ENCODE measurements at regions not wholly inside any gene's neighbourhood (a gene's known extent, or its start where the extent isn't known, plus 50 kb on each side); places are given as distances from the start of the nearest gene placed in this dataset.

DNA sequence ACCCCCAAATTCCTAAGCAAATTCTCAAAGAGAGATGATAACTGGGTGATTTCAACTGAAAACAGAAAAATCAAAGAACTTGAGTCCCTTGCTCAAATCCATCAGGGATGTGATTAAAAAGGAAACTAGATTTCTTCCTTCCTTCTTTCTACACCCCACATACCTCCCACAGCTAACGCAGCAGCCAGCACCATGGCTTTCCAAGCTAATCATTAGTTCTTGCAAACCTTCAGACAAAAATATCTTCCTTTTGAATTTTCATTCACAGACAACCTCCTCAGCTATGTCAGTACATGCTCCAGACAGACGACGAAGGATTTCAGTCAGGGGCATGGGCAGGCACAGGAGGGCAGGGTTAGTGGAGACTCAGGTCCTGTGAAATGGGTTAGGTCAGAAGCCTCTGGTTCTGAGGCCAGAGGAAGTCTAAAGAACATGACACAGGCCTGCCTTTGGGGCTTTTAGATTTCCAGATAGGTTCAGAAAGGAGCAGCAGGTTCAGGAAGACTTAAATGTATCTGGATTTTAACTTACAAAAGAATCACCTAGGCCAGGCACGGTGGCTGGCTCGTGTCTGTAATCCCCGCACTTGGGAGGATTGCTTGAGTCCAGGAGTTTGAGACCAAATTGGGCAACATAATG is 173.7 kb upstream of the NFIB start:
- no peaks in the 10 kb centered on the region for H3K9me2 ChIP-seq
- no peak overlapping the region for H3K4me3 ChIP-seq (ENCODE audit: low read depth in 2 of 2, low read length in 1 of 2)
- no peak overlapping the region for H2AFZ ChIP-seq (ENCODE audit: low read depth)
- H3F3A ChIP-seq (replicated peaks; ENCODE audit: insufficient read depth) = no peaks in the 10 kb centered on the region
- no peak for DNase-seq
- no peaks in the 10 kb centered on the region for H3K4me1 ChIP-seq (ENCODE audit: control insufficient read depth in 1 of 2, insufficient read depth in 2 of 2, low read depth in 1 of 2, low read length in 1 of 2)
- no peaks in the 10 kb centered on the region for H3K9me3 ChIP-seq
- H3K27me3 ChIP-seq (ENCODE audit: insufficient read depth) = no peaks in the 10 kb centered on the region
- H3K9ac ChIP-seq = no peak overlapping the region
- ChIA-PET POLR2A (no interaction called here), CTCF (no interaction called here)
- no peaks in the 10 kb centered on the region for H3K36me3 ChIP-seq (replicated peaks in 1 of 2; ENCODE audit: control insufficient read depth in 1 of 2, insufficient read depth in 2 of 2, low read length in 1 of 2)
- H3K79me2 ChIP-seq (ENCODE audit: insufficient read depth) = no peaks in the 10 kb centered on the region
- no peaks in the 10 kb centered on the region for H4K20me1 ChIP-seq (ENCODE audit: insufficient read depth)
- no peak overlapping the region for H3K4me2 ChIP-seq
- TF ChIP-seq IRF3 (IDR thresholded peaks at IDR 0.05; ENCODE audit: low read depth, low read length) = no peak
- TF ChIP-seq GATA2 (CRISPR knock-in tag; IDR thresholded peaks at IDR 0.05) = no peak
- no peak for TF ChIP-seq POLR2AphosphoS5 (IDR thresholded peaks at IDR 0.05; ENCODE audit: low read depth, low read length)
- no peak for TF ChIP-seq REST (IDR thresholded peaks at IDR 0.05; ENCODE audit: low read depth, low read length)
- no peak for TF ChIP-seq NFIC (IDR thresholded peaks at IDR 0.05; ENCODE audit: borderline replicate concordance)
- TF ChIP-seq MAX (IDR thresholded peaks at IDR 0.05; ENCODE audit: low read depth) = no peak
- TF ChIP-seq EP300 (IDR thresholded peaks at IDR 0.05; ENCODE audit: borderline replicate concordance in 1 of 2, low read depth in 1 of 2, low read length in 1 of 2) = no peak
- no peak for TF ChIP-seq RAD21 (IDR thresholded peaks at IDR 0.05; ENCODE audit: low read length)
- TF ChIP-seq FOXM1 (IDR thresholded peaks at IDR 0.05; ENCODE audit: low read depth) = no peak
- TF ChIP-seq FOXJ3 (CRISPR knock-in tag; IDR thresholded peaks at IDR 0.05) = no peak
- no peak for TF ChIP-seq MXI1 (IDR thresholded peaks at IDR 0.05; ENCODE audit: low read depth, low read length)
- TF ChIP-seq SMC3 (IDR thresholded peaks at IDR 0.05; ENCODE audit: low read depth, low read length) = no peak
- H3K27ac ChIP-seq (ENCODE audit: low read depth in 2 of 2, low read length in 1 of 2) = no peak overlapping the region
- WGBS (ENCODE audit: low lambda C conversion rate) = 79% methylated on average over 6 of the region's 6 CpGs

GRCh38 chr9:14485366-14485765 is 171.4 kb upstream of the NFIB start:
- no peaks in the 10 kb centered on the region for H3K36me3 ChIP-seq (replicated peaks in 1 of 2; ENCODE audit: control insufficient read depth in 1 of 2, insufficient read depth in 2 of 2, low read length in 1 of 2)
- H4K20me1 ChIP-seq (ENCODE audit: insufficient read depth) = no peaks in the 10 kb centered on the region
- no peaks in the 10 kb centered on the region; a peak in 1 of 4 replicates for H3K4me1 ChIP-seq (ENCODE audit: control insufficient read depth in 1 of 2, insufficient read depth in 2 of 2, low read depth in 1 of 2, low read length in 1 of 2)
- no peak overlapping the region for H3K4me2 ChIP-seq
- no peaks in the 10 kb centered on the region for H3K79me2 ChIP-seq (ENCODE audit: insufficient read depth)
- H3K9me3 ChIP-seq = no peaks in the 10 kb centered on the region
- no peak overlapping the region for H2AFZ ChIP-seq (ENCODE audit: low read depth)
- H3K27me3 ChIP-seq (ENCODE audit: insufficient read depth) = no peaks in the 10 kb centered on the region
- CTCF ChIA-PET = interaction anchor here (1.2 kb wide), 1 partner anchor 20 kb away, joined by 4 read pairs; no protein-coding TSS in a partner anchor
- H3K27ac ChIP-seq (ENCODE audit: low read depth in 2 of 2, low read length in 1 of 2) = no peak overlapping the region
- no peaks in the 10 kb centered on the region for H3K9me2 ChIP-seq
- DNase-seq = no peak
- H3K4me3 ChIP-seq (ENCODE audit: low read depth in 2 of 2, low read length in 1 of 2) = no peak overlapping the region
- POLR2A ChIA-PET = no interaction called here
- TF ChIP-seq MEF2A (IDR thresholded peaks at IDR 0.05; ENCODE audit: borderline replicate concordance, low read depth) (no peak), RXRA (IDR thresholded peaks at IDR 0.05; ENCODE audit: borderline replicate concordance, low read depth) (no peak), YY1 (IDR thresholded peaks at IDR 0.05; ENCODE audit: low read depth) (no peak), TCF12 (IDR thresholded peaks at IDR 0.05) (no peak), TAF1 (IDR thresholded peaks at IDR 0.05; ENCODE audit: borderline replicate concordance, low read depth, low read length) (no peak), RAD21 (IDR thresholded peaks at IDR 0.05; ENCODE audit: low read length) (no peak), SMC3 (IDR thresholded peaks at IDR 0.05; ENCODE audit: low read depth, low read length) (no peak), NFIC (IDR thresholded peaks at IDR 0.05; ENCODE audit: borderline replicate concordance) (no peak), RCOR1 (IDR thresholded peaks at IDR 0.05; ENCODE audit: low read length) (no peak), GATA2 (CRISPR knock-in tag; IDR thresholded peaks at IDR 0.05) (no peak), EP300 (IDR thresholded peaks at IDR 0.05; ENCODE audit: borderline replicate concordance in 1 of 2, low read depth in 1 of 2, low read length in 1 of 2) (no peak), FOXM1 (IDR thresholded peaks at IDR 0.05; ENCODE audit: low read depth) (no peak)
- TF ChIP-seq, protein P1, sequence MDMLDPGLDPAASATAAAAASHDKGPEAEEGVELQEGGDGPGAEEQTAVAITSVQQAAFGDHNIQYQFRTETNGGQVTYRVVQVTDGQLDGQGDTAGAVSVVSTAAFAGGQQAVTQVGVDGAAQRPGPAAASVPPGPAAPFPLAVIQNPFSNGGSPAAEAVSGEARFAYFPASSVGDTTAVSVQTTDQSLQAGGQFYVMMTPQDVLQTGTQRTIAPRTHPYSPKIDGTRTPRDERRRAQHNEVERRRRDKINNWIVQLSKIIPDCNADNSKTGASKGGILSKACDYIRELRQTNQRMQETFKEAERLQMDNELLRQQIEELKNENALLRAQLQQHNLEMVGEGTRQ (IDR thresholded peaks at IDR 0.05; ENCODE audit: borderline replicate concordance, low read depth, low read length) = no peak
- TF ChIP-seq, protein P2, sequence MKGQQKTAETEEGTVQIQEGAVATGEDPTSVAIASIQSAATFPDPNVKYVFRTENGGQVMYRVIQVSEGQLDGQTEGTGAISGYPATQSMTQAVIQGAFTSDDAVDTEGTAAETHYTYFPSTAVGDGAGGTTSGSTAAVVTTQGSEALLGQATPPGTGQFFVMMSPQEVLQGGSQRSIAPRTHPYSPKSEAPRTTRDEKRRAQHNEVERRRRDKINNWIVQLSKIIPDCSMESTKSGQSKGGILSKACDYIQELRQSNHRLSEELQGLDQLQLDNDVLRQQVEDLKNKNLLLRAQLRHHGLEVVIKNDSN (IDR thresholded peaks at IDR 0.05; ENCODE audit: borderline replicate concordance, low read depth) = no peak
- 48% methylated on average over 5 of the region's 5 CpGs for WGBS (ENCODE audit: low lambda C conversion rate)
- no peaks in the 10 kb centered on the region for H3F3A ChIP-seq (replicated peaks; ENCODE audit: insufficient read depth)
- no peak overlapping the region for H3K9ac ChIP-seq
